Erythroblast (primary cell): ENCODE measurements at regions not wholly inside any gene's neighbourhood (a gene's known extent, or its start where the extent isn't known, plus 50 kb on each side); places are given as distances from the start of the nearest gene placed in this dataset.

Experiments used
- GATA1 ChIP-seq: IDR thresholded peaks from 2 replicates; pipeline ENCODE4 v1.6.1; 2011; ENCODE audit warnings: low read depth, mild to moderate bottlenecking, control low read depth, low read length, moderate library complexity
- POLR2A ChIP-seq: IDR thresholded peaks from 2 replicates; pipeline ENCODE4 v1.6.1; 2011; ENCODE audit warnings: mild to moderate bottlenecking, low read length

DNA sequence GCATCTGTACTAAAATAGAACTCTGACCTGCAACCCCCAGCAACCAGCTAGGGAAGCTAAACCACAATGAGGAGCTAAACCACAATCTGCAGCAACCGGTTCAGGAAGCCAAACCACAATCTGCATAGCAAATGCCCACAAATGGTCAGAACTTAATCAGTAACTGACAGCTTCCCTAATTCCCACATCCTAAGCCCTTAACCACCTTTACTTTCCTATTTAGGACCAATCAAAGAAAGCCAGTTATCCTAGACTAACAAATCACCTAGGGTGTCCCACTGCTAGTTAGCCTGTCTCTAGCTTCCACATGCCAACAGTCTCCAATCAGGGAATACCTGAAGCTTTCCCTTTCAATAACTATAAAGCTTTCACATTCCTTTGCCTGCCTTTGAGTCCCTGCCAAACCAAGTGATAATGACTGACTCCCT, 424.6 kb upstream of the PTCHD4 start:
- no peak for TF ChIP-seq POLR2A
- TF ChIP-seq GATA1, result no peak
